IMR-90 (cell line): ENCODE measurements at regions not wholly inside any gene's neighbourhood (a gene's known extent, or its start where the extent isn't known, plus 50 kb on each side); places are given as distances from the start of the nearest gene placed in this dataset.

ENCODE experiments used
- CTCF ChIP-seq: conservative IDR thresholded peaks from 2 replicates; pipeline ENCODE4 v1.5.1; 2012; ENCODE audit warnings: mild to moderate bottlenecking, low read depth, low read length, improper control_type of control experiment
- RFX5 ChIP-seq: IDR thresholded peaks from 2 replicates; pipeline ENCODE4 v1.8.0; 2012; ENCODE audit warnings: low read depth, mild to moderate bottlenecking, low read length, moderate library complexity

GRCh38 chr5:135240781-135241360 is 158.2 kb downstream of the MACROH2A1 start:
- no peak for TF ChIP-seq CTCF
- TF ChIP-seq RFX5 = no peak
